NCI-H748 (cell line): ENCODE measurements at regions not wholly inside any gene's neighbourhood (a gene's known extent, or its start where the extent isn't known, plus 50 kb on each side); places are given as distances from the start of the nearest gene placed in this dataset.

Experiments used
- DNase-seq: peaks from one replicate; lab custom pipeline; 2025; ENCODE audit not compliant: unreplicated experiment; lab: John Stamatoyannopoulos, UW

DNA sequence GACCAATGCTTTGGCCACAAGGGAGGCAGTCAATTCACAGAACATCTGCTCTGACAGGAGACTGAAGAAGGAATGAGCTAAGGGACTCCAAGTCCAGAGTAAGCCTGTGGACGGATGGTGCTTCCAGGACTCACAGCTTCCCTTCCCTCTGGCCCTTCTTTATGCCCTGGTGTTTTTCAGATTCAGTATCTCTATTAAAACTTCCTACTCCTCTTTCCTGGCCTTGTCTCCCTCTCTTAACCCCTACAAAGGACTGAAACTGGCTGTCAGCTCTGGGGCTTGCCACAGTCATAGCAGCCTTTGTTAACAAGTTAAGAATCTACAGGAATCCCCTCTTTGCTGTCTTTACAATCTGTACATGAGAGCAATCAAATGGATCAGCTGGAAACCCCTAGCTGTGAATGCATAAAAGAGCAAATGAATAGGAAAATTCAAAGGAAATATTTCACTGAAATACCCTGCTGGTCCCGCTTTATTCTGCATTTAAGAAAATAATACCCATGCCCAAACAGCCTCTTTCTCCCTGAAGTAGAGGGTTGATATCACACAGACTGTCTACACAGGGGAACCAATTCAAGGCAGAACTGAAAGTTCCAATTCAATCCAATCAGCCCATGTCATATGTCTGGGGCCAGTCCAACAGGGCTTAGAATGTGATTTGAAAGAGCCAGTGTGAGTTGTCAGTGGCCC is 192.3 kb downstream of the MZT1 start:
- no peak for DNase-seq

DNA sequence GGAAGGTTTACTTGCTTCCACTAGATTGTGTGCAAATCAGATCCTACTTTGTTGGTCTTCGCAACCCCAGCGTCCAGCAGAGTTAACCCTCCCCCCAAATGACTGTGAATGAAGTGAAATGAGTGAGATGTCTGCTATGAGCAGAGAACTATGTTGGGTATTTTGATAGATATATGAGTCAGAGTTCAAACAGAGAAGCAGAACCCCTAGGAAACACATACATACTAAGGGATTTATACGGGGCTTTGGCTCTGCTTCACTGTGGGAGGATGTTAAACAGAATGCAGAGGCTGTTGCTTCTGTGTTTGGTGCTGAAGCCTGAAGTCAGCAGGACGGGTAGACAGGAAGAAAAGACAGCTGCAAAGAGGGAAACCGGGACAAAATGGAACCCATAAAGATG is 197.0 kb downstream of the MZT1 start:
- no peak for DNase-seq

DNA sequence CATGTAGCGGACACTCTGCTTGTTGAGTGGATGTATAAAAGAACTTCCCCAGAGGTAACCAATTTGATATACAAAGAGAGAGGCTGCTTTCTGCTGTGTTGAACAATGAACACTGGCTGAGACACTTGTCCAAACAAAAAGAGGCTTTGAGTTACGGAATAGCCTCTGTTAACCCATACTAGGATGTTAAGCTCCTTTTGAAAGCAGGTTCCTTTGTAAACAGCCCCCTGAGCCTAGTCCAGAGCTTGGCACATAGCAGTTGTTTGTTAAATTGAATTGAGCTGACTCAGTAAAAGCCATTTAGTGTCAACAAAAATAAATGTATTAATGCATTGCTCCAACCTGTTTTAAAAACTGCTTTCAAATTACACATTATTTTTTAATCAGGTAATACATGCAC is 200.1 kb downstream of the MZT1 start:
- peak; percentile 54 for DNase-seq

DNA sequence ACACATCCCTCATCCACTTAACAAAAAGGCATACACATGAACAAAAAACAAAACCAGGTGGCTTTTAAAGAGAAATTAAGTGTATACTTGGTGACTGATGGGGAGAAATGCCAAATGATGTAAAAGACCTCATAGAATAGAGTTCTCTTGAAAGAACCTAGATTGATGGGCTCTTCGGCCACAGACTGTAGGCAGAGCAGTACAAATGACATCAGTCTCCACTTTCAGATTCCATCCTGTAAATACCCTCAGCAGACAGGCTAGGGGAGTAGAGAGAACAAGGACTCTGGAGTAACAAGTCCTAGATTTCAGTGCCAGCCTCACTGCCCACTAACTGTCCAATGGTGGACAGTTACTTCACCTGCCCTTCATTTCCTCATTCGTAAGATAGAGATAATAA is 203.8 kb downstream of the MZT1 start:
- DNase-seq: peak; percentile 75

DNA sequence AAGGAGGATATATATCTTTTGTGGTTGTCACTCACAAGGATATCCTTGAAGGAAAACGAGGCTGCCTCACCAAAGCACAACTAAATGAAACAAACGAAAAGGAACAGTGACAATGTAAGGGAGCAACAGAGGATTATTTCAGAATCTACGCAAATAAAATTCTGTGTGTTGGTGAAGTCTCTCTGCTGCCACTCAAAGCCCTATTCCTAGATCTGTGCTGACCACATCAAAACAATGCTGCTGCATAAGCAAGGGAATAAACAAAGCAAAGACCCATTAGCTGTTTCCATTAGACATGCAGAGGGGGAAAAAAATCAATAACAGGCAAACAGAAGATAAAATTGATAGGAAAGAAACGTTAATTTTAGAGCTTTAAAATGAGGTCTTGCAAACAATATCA is 204.4 kb downstream of the MZT1 start:
- DNase-seq: peak; percentile 67

DNA sequence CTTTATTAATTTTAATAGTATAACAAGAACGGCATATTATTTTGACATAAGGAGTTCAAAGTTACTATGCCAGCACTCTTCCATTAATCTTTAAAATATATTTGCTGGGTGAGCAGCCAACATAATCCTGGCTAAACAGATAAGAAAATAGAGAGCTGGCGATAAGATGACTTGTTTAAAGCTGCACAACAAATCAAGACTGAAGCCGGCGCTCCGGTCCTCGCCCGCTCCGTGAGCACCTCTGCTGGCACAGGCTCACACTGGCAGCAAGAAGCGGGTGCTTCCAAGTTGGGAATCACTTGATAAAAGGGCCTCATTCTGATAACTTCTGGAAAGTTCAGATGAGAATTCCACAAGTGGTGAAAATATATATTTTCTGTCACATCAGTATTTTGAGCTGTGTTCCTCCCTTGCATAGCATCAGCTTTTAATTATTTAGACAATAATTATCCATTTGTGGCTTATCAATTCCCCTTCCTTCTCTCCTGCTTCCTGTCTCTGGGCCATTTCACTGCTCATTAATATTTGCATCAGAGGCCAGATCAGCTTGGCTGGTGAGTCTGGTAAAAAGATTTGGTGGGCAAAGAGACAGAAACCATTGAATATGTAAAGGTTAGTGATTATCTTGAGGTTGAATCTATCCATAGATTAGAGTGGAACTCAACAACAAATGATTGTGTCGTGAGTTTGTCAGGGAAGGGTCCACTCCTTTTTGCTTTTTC is 205.3 kb downstream of the MZT1 start:
- no peak for DNase-seq

DNA sequence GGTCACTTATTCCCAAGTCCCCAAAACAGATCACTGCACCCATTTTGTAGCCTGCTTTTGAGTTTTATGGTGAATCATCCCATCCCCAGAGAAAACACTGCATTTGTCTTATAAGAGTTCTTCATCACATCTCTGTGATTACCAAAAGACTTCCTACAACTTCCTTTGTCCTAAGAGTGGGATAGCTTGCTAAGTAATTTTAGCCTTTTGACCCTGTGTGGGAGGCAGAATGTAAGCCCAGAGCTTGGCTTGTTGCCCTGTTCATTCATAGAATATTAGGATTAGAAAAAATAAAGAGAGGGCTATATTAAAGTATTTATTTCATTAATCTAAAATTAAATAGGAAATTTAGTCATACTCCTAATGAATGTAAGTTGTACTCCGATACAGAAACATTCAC is 213.3 kb downstream of the MZT1 start:
- DNase-seq: no peak

DNA sequence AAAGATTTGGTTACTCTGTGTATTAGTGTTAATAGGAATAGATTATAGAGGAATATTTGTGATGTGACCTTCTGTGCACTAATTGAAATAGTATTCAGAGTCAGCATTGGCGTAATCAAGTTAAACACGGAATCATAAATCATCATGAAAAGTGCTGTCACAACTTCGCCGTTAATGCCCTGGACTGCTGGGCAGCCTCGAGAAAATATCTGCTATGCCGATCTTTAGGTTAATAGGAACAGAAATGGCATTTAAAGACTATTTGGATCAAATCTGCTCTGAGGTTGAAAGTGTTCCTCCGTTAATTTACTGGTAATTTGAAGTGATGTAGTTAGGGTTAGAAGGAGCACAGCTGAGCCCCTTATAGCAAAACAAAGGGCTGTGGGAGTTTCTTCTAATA is 219.0 kb downstream of the MZT1 start:
- DNase-seq: no peak

DNA sequence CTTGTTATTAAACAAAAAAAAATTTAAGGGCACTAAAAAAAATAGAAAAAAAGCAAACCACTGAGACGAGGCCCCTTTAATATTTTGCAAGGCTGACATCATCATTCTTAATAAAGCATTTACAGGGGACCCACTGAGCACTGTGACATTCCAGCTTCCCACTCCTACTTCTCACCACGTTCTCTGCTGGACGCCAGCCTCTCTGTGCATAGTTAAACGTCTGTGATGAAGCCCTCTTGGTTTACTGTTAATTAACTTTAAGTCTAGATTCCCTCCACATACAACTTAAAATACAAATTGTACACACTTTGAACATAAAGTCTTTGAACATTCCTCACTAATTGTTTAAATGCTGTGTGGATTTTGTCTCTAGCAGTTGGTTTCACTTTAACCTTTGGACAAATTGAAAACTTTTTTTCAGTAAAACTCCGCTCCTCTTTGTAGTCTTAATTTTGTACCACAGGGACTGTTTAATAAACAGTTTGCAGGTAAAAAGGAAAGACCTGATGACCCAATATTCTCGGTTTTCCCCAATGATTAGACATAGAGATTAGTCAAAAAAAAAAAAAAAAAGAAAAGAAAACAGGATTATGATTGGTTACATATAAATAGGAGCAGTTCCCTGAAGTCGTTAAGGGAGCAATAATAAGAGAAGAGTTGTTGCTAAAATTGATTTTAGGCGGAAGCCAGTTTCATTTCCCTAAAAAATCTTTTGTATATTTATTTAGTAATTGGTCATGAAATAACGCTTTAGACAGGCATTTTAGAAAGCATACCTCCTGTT is 219.8 kb downstream of the MZT1 start:
- DNase-seq: no peak

DNA sequence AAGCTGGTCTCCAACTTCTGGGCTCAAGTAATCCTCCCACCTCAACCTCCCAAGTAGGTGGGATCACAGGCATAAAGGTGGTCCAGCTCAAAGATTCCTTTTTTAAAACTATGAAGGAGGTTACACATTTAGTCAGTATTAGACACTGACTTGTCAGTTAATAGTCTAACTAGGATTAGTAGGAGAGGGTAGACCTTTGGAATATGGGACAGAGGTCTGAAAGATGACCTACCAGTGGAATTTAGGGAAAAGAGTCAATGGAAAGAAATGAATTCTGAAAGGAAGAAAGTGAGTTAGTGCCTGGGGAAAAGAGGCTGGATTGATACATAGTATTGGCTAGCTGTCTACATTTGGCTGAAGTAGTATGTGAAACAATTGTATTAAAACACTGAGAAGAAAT is 220.7 kb downstream of the MZT1 start:
- no peak for DNase-seq

DNA sequence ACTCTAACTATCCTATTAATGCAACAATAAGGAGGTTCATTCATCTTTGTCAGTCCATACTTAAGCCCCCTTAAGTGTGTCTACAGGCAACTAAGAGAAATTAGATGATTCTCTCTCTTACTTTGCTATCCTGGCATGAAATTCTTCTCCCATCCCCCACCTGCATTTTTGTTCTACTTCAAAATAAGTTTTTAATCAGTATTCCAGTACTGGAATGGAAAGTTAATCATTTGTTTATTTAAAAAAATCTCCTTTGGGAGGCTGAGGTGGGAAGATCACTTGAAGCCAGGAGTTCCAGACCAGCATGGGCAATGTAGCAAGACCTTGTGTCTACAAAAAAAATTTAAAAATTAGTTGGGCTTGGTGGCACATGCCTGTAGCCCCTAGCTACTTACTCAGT is 222.1 kb downstream of the MZT1 start:
- peak; percentile 37 for DNase-seq

DNA sequence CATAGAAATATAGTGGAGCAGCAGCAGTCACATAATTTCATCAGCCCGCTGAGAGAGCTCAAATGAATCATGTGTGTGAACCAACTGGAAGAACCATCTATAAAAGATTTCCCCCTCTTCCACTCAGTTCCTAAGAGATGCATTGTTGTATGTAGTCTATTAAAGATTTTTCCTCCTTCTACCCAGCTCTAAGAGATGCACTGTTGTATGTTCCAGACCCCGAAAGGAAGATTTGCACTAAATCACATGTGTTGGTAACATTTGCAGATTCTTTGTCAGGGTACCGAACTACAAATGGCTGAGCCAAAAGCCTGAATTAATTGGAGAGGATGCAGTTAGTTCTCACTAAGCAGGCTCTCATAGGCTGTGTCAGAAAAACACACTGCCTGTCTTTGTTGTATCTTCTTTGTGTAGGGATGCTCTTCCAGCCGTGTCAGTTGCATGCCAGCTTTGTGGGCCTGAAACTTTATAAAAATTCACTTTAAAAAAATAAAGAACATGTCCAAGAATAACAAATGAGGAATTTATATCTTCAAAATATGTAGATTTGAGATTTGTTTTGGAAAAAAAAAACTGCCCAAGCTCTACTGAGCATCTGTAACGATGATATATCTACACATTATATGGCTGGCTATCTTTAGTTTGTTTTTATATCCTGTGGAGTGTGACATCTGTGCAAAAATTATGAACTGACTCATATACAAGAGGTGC is 223.1 kb downstream of the MZT1 start:
- peak; percentile 52 for DNase-seq

DNA sequence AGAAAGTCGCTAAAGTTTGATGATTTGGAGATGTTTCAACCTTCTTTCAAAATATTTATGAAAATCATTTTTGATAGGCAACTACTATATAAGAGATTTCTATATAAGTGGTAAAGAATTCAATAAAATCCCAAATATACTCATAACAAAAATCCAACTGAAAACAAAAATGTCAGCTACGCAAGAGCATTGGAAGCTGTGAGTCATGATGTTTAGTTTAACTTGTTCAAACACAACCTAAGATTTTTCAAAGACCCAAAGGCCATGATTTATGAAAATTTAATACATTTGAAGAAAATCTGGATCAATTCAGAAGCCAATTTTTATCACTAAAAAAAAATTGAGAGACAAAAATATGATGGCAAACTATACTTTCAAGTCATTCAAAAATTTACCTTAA is 226.6 kb downstream of the MZT1 start:
- DNase-seq: no peak

DNA sequence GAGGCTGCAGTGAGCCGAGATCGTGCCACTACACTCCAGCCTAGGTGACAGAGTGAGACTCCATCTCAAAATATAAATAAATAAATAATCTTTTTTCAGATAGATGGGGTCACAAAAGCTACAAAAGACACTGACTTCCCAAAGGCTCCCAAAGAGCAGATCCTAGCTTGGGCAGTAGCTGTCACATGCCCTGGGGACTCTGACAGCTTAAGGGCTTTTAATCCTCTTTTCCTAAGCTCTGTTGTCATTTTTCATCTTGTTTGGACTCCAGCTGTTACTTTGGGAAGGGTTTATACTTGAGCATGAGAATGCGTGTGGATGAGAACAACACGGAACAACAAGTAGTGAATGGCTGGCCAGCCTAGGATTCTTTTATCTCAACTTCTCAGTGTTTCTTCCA is 231.7 kb downstream of the MZT1 start:
- DNase-seq: no peak

DNA sequence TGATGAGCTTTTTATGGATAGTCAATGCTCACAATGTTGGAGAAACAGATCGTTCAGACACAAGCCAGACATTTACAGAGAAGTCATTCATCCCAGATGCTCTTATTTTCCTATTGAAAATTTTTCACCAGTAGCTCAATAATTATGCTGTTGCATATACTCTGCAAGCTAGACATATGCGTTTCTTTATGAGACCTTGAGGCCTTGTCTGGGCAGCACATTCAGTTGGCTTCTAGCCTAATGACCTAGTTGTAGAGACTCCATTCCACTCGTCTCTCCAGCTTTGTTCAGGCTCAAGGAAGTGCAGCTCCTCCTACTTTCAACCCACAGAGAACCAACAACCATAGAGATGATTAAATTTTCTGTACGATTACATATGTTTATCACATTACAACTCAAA is 237.7 kb downstream of the MZT1 start:
- peak; percentile 4 for DNase-seq

DNA sequence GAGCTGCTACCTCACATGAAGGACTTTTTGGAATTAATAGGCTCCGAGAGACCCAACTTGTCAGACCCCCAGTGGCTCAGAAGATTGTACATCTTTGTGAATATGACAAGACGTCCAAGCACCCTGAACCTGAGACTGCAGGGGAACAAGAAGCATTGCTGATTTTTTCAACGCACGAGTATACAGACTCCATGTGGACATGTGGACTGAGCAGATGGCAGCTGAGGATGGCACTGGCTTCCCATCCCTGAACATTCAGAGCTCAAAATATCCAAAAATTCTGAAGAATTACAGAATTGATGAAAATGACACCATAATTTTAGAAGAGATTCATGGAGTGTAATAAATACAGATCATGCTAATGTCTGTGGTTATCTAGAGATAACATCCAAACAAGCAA is 254.1 kb downstream of the MZT1 start:
- DNase-seq: no peak

DNA sequence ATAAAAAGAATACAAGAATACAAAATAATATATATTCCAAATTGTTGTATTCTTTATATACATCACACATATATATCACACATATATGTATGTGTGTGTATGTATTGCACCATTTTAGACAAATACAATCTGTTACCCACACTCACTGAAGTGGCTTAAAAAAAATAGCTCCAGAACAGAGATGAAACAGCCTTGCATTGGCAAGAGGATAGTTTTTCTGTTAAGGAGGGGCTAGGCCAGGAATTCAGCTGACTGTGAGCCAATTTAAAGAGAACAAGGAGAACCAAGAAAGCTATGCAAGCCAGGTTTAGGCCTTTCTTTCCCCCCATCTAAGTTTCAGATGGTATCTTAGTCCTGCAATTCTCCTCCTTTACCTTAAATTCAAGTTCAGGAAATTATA is 257.5 kb downstream of the MZT1 start:
- no peak for DNase-seq

DNA sequence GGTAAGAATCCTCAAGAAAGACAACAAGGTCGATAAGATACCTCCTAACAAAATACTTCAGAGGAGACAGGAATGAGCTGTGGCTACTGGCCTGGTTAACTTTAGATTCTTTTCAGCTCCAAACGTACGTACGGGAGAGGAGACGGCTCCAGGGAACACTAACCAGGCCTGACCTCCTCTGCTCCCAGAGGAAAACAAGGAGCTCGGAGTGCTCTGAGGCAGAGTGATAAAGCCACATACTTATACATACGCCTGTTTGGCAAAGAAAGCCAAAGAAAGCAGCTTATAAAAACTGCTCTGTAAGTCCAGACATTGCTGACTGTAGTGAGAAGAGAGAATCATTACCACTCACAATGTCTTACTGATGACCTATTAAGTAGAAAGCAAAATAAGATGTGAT is 263.9 kb downstream of the MZT1 start:
- DNase-seq: no peak

DNA sequence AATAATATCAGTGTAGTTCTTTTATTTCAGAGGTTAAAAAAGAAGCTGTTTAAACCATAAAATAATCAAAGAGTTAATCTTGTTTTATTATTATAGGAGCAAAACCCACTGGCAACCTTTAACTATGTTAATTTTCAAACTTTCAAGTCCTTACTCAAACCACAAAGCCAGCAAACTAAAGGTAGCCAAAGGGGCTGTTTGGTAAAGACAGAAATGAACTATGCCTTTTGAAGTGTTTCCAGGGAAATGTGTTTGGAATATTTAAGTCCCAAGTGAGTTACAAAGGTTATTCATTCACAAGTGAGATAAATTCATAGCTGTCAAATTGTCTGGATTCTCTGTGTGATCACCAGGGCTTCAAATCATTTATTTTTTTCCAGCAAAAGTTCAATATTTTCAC is 264.7 kb downstream of the MZT1 start:
- no peak for DNase-seq

DNA sequence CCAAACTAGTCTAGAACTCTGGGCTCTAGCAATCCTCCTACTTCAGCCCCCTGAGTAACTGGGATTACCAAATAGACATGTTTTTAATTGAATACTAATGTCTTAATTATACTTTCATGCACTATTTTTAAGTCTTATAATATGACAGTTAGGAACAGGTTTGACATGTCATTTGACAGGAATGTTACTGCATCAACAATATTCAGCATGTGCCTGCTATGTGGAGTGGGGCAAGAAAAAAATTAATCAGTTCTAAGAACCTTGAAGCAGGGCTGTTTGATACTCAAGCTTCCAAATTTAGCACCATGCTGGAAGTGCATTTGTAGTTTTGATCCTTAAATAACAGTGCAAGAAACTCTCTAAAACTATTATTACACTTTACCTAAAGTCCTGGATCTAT is 265.3 kb downstream of the MZT1 start:
- no peak for DNase-seq

DNA sequence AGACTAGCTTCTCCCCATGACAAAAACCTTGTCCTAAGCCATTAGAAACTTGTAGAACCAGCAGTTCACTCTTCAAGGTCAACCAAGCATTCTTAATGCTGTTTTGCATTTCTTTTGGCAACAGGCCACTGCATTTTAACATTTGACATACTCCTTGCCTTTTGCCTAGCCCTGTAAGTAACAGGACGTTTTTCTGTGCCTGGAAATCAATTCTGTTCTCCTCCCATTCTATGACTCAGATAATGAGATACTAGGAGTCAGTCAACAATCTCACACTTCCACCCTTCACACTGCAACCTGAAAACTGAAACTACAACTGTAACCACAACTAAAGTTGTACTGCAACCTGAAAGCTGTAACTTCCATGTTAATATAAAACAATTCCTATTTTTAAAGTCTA is 268.7 kb downstream of the MZT1 start:
- DNase-seq: no peak

DNA sequence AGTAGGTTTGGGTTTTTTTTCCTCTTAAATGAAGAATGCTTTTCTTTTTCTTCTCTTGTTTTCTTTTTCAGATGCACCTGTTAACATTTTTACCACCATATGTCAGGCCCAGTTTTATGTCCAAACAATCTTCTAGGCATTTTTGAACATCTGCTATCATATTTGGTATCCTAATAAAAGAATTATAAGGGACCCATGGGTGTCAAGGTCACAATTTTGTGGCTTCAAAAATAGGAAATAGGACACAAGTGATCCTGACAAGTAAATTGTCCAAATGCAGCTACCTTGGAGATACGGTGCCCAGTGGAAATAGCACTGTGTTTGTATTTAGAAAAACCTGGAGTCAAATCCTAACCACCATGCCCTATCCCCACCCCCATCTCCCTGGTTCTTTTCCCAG is 270.3 kb downstream of the MZT1 start:
- no peak for DNase-seq
